ENCODE measurements at regions not wholly inside any gene's neighbourhood (a gene's known extent, or its start where the extent isn't known, plus 50 kb on each side); places are given as distances from the start of the nearest gene placed in this dataset.

DNA sequence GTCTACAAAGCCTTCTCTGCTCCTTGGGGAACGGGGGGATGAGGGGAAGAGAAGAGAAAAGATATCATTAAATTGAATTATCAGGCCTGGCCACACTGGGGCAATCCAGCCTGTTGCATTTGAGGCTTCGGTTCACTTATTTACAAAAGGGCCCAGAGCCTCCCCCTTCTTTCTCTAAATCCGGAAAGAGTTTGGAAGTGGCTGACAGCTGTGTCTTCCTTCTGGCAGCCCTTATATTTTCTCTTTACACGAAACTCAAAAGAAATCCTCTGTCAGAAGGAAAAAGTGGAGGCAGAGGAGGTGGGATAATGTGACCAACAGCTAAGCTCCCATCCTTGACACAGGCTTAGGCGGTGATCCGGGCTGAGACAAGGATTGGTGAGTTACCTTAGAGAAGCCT, 158.3 kb upstream of the TAPT1 start:
- no peak for DNase-seq (ENCODE audit: low spot score)
- intact Hi-C loops (cut with DNase I): no loop called here

DNA sequence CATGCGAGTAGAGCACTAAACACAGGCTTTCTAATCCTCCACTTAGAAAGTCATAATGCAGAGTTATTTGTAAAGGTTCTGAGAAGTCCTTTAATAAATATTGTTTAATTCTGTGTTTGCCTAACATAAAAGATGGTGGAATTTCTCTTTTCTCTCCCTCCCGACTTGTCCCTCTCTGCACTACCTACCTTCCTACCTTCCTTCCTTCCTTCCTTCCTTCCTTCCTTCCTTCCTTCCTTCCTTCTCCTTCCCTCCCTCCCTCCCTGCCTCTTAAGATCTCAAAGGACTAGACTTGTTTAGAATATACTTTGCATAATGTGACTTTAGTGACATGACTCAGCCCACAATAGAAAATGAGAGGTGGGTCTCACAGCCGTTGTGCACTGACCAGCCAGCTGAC, 156.3 kb upstream of the TAPT1 start:
- intact Hi-C loops (cut with DNase I): no loop called here
- no peak for DNase-seq (ENCODE audit: low spot score)

DNA sequence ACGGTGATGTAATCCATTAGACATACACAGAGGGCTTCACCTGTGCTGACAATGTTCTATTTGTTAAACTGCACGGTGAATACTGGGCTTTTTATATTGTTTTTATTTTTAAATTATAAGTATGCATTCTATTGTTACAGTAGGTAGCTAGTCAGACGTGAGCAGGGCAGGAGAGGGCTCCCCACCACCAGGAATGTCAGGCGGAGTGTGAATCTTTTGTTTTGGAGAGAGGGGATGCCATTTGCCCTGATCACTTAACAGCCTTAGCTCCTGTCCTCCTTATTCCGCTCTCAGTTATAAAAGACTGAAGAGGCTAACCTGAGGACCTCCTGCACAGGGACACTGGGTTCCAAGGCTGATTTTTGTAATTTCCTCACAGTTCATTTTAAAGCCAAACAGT, 151.6 kb upstream of the TAPT1 start:
- DNase-seq (ENCODE audit: low spot score): no peak
- intact Hi-C loops (cut with DNase I): no loop called here

DNA sequence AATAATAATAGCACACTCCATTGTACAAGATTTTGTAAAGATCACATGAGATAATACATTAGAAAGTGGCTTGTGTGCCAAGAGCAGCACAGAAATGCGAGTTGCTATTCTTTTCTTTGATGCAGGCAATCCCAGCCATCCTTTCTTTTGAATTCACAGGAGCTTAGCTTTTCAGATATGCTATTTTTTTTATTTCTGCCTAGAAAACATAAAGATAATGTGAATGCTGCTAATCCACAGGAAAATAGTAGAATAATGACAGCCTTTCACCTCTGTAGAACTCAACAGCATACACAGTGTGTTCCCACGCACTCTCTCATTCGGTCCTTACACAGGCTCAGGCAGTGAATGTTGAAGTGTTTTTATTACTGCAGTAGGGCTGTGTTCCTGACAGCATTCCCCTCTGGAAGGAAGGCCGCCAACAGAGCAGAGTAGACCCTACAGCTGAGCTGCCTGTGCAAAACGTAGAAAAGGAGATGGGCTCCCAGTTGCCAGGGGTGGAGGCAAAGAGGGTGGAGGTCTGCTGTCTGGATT, 138.8 kb upstream of the TAPT1 start:
- DNase-seq (ENCODE audit: low spot score): no peak
- intact Hi-C loops (cut with DNase I): no loop called here

DNA sequence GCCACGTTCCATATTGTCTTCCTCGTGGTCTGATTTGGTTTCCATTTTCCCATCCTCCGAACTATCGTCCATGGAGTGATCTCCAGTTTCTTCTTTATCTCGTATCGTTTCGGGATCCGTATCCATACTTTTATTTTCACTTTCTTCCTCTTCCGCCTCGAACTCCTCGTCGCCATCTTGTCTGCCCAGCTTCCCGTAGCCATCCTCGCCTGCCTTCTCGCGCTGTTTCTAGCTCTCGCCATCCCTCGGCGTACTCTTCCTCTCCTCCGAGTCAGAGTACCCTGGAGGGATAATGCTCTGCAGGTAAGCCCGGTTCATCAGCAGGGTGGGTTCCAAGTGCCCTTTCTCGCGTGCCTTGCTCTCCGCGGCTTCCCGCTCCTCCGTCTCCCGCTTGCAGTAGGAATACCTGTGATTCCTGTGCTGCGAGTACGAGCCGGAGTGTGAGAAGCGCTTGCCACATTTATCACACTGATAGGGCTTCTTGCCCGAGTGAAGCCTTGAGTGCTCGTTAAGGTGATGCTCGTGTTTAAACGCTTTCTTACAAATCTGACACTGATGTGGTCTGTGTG, 134.5 kb upstream of the TAPT1 start:
- intact Hi-C loops (cut with DNase I): no loop called here
- DNase-seq (ENCODE audit: low spot score): no peak

DNA sequence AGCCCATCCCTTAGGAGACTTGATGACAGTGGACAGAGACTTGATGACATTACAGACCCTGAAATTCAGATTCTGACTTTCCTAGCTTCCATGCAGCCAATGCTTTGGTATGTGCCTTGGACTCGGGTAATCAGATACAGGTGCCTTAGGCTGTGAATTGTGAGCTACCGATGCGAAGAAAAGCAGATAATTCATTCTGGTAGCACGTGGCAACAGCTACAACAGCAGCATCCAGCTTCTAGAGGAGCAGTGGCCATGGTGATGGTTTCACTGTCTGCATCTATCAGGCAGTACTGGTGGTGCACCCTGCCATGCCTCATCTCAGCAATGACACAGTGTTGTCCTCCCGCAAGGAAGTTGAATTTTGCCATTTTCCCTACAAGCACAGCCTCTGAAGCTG, 126.9 kb upstream of the TAPT1 start:
- no peak for DNase-seq (ENCODE audit: low spot score)
- intact Hi-C loops (cut with DNase I): no loop called here

DNA sequence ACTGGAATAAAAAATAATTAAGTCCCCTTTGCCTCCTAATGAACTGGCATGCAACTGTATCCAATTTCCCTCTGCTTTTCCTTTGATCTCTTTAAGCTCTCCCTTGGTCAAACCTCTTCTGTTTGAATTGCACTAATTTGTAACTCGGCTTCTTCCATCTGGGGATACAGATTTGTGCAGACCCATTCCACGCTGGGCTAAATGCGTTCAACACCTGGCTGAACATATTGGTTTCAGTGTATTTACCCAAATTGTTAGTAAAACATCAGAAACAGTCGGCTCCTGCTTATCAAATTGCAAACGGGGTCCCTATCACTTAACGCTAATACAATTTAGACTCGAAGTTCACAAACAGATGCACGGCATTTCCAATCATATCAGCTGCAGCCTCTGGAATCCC, 124.9 kb upstream of the TAPT1 start:
- DNase-seq (ENCODE audit: low spot score): no peak
- intact Hi-C loops (cut with DNase I): no loop called here

DNA sequence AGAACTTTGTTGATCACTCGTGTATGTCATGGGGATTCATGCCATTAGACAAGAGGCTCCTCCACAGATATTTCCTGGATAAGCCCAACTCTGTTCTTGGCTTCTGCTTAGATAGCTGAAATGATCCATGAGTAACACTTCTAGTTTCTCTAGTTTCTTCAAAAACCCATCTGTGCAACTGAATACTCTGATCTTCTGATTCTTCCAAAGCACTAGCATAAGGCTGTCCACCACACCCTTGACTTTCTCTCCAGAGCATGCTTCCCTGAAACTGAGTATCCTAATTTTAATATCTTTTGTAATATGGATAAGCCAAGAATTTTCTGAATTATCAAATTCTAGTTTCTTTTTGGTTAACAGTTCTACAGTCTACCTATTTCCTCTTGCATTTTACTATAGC, 118.6 kb upstream of the TAPT1 start:
- no peak for DNase-seq (ENCODE audit: low spot score)
- intact Hi-C loops (cut with DNase I): no loop called here

DNA sequence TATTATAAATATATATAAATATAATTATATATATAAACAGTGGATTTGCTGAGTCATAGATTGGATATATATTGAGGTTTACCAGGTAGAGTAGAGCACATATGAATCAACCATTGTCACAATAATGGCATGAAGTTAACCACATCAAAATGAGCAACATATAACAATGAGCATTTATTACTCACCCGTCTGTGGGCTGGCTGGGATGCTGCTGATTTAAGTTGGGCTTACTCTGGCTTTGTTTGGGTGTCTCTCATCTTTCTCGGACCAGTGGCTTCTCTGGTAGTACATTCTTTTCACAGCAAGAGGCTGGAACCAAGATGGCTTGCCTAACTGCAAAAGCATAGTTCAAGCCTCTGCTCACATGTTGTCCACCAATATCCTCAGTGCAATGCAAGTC, 111.7 kb upstream of the TAPT1 start:
- intact Hi-C loops (cut with DNase I): no loop called here
- DNase-seq (ENCODE audit: low spot score): no peak

DNA sequence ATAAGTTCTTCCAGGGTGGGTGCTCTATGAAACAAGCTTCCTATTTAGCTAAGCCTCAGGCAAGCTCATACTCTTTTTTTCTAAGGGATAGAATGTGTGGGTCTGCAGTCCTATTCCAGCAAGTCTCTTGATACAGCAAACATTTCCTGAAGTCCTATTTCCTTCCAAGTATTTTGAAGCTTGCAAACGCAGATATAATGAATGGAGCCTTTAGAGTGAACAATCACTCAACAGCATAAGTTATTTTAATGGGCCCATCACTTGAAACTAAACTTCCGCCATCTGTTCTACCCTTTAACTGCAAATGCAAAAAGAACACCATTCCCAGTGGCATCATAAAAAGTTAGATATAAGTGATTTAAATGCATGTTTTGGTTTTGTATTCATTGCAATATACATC, 108.3 kb upstream of the TAPT1 start:
- no peak for DNase-seq (ENCODE audit: low spot score)
- intact Hi-C loops (cut with DNase I): no loop called here

DNA sequence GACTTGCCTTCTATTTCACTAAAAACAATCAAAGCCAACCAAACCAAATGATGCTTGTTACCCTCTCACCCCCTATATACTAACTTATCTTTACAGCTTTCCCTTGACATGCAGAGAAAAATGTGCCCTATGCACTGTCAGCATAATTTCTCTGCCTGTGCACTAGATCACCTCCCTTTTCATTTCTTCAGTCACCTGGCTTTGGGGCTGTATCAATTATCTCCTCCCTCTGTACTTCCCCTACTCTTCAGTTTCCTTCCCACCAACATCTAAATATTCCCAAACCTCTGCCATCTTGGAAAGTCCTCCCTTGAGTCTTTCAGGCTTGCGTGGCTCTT, 103.5 kb upstream of the TAPT1 start:
- no peak for DNase-seq (ENCODE audit: low spot score)
- intact Hi-C loops (cut with DNase I): no loop called here

DNA sequence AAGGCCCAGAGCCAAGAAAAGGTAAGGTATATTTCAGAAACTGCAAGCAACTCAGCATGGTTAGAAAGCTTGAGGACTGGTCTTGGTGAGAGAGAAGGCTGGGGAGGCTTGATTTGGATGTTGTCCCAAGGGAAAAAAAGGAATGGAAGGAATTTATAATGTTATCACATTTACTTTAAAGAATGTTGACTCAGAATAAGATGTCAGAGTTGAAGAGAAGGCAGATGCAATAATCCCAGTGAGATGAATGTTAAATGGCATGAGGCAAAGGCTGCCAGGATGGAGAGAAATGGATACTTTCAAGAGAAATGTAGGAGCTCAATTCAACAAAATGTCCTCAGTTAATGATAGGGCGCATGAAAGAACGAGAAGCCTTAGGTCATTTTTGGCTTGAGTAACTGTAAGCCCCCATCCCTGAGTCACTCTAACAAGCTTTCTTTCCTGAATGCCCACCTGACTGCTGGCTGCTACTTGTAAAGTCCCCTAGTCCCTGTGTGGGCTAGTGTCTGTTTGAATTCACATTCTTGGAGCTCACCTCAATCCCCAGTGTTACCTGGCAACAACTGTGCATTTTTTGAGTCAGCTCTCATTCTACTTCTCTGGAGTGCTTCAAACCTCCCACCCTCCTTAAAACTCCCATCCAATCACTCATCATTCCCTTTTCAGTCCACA, 103.0 kb upstream of the TAPT1 start:
- DNase-seq (ENCODE audit: low spot score): no peak
- intact Hi-C loops (cut with DNase I): no loop called here

DNA sequence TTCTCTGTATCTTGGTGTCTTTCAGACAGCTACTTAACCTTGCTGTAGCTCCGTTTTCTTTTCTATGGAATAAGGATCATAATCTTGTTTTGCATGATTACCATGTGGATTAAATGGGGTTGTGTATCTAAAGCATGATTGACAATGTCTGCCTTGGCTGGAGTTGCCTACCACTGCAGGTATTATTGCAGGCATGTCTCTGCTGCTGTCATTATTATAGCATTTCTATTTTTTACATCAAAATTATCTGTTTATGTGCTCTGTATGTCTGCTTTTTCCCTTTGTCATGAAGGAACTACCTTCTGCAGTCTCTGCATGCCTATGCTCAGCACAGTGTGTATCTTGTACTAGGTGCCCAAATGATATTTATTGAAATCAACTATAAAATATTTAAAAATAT, 95.9 kb upstream of the TAPT1 start:
- DNase-seq (ENCODE audit: low spot score): no peak
- intact Hi-C loops (cut with DNase I): no loop called here

DNA sequence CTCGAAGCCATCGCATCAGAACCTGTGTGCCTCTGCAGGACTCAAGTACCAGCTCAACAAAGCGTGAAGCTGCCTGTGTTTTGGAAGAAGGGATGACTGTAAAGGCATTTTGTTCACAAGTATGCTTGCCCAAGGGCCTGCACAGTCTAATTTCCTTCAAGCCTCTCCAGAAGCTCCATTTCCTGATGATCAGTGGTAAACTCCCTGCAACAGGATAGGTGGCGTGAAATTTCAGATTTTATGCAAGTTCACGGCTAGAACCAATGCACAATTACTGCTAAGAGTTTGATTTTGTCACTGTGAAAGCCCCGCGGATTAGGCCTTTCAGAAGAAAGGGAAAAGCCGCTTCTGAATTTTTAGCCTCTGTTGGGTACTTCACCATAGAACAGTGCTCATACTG, 89.2 kb upstream of the TAPT1 start:
- no peak for DNase-seq (ENCODE audit: low spot score)
- intact Hi-C loops (cut with DNase I): no loop called here

DNA sequence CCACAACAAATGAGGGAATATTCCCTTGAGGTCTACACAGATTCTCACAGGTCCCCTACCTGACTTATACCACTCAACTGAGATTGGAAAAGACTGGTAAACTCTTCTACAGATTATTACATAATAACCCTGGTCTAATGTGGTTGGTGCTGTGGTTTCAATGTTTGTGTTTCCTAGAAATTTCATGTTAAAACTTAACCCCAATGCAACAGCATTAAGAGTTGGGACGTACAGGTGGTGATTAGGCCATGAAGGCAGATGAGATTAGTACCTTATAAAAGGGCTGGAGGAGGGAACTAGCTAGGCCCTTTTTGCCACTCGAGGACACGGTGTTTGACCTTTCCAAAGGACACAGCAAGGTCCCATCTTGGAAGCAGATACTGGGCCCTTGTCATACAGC, 84.3 kb upstream of the TAPT1 start:
- intact Hi-C loops (cut with DNase I): no loop called here
- no peak for DNase-seq (ENCODE audit: low spot score)

DNA sequence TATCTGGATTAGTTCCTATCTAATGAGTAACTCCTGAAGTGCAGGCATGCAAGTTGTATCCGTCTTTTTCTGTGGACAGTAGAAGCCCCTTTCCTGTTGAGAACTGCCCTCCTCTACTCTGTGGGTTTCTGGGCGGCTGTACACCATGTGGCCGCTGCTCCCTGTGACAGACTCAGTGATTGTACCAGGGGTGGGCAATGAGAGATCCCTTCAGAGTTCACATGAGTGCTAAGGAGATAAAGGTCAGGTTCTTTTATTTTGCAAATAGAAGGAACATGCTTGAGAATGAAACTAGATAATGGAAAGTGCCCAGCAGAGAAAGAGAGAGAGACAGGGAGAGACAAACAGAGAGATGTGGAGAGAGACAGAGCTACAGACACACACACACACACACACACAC, 76.4 kb upstream of the TAPT1 start:
- DNase-seq (ENCODE audit: low spot score): no peak
- intact Hi-C loops (cut with DNase I): no loop called here

DNA sequence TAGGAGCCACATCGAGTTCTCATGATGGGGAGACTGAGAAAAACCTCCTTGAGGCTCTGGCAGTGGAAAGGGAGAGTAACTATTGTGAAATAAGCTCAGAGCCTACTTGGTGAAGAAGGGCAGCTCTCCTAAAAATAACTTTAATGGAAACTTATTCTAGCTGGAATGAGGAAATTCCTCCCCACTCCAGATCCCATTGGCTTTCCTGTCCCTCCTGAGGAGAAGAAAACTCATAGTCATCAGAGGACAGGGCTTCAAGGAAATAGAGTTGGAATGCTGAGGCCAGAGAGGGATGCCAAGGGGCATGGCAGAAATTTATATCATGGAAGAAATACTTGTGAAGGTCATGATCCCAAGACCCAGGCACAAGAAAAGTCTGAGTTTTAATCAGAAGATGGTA, 70.7 kb upstream of the TAPT1 start:
- no peak for DNase-seq (ENCODE audit: low spot score)
- intact Hi-C loops (cut with DNase I): no loop called here

DNA sequence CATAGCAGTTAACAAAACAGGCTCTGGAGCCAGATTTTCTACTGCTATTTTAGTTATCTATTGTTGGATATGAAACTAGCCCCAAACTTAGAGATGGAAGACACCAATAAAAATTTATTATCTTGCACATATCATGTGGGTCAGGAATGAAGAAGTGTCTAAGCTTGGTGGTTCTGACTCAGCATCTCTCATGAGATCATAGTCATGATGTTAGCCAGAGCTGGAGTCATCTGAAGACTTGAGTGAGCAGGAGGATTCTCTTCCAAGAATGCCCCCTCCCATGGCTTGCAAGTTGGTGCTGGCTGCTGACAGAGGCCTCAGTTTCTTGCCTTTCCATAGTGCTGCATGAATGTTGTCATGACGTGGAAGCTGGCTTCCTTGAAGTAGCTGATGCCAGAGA, 68.2 kb upstream of the TAPT1 start:
- DNase-seq (ENCODE audit: low spot score): no peak
- intact Hi-C loops (cut with DNase I): loop anchor here (5.0 kb wide), 2 partner anchors 148 to 1178 kb away; no protein-coding TSS in a partner anchor

DNA sequence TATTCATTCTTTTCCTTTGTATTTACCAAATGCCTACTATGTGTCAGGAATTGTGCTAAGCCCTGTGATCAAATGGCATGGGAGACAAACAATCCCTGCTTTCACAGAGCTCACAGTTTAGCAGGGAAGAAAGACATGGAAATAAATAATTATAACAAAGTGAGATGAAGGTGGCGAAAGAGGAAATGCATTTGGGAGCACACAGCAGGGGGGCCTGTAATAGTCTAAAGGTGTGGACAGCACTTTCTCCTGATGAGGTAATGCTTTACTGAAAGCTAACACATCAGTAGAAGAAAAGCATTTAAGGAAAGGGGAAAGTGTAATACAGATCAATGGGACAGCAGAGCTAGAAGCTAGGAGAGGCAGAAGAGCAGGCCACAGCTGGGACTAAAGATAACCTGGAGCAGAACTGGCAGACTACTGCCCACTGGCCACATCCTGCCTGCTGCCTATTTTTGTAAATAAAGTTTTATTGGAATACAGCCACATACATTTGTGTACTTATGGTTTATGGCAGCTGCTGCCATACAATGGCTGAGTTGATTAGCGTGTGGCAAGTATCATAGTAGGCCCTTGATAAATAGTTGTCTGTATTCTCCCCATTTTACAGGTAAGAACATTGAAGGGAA, 67.1 kb upstream of the TAPT1 start:
- no peak for DNase-seq (ENCODE audit: low spot score)
- intact Hi-C loops (cut with DNase I): loop anchor here (5.0 kb wide), 2 partner anchors 149 to 1179 kb away; no protein-coding TSS in a partner anchor

DNA sequence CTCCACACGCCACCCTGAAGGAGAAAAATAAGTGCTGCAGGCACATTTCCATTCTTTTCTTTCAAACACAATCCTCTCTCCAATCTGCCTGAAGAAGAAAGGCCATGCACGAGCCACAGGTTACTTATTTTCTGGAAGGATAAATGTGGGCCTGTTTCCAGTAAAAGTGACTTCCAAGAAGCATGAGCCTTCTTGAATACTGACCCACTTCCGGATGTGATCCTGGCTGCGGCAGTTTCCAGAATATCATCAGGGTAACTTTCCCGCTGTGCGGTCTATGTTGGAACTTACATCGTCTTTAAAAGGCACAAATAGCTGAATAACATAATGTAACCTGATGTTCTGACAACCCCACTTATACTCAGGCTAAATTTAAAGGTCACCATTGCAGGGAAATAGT, 66.3 kb upstream of the TAPT1 start:
- intact Hi-C loops (cut with DNase I): loop anchor here (5.0 kb wide), 2 partner anchors 150 to 1180 kb away; no protein-coding TSS in a partner anchor
- DNase-seq (ENCODE audit: low spot score): no peak

All from cardiac septum (tissue), 1 donor.